ENCODE measurements at regions not wholly inside any gene's neighbourhood (a gene's known extent, or its start where the extent isn't known, plus 50 kb on each side); places are given as distances from the start of the nearest gene placed in this dataset.
"Not testable (repeated sequence)": the region's sequence is repeated elsewhere in the genome, so short reads cannot be mapped to it uniquely, and the experiment has no call there.

GRCh38 chr4:81307991-81308390, 93.0 kb upstream of the PRKG2 start:
- DNase-seq: no peak
- Mint-ChIP-seq H3K4me3 (no peak overlapping the region), H3K4me1 (no peaks in the 10 kb centered on the region), H3K27me3 (peaks cover 0 to 10% of the 10 kb centered on the region in 2 donors), H3K36me3 (no peaks in the 10 kb centered on the region), H3K27ac (no peak overlapping the region), H3K9me3 (peaks cover 0 to 2% (median 0%) of the 10 kb centered on the region in 5 donors)
- ChIA-PET POLR2A (no interaction called here), CTCF (no interaction called here)
- Histone ChIP-seq H3K27ac (ENCODE audit: low read depth, low read length) (no peak overlapping the region), H3K27me3 (ENCODE audit: insufficient read depth, low read length, poor library complexity, severe bottlenecking) (no peaks in the 10 kb centered on the region), H3K4me1 (ENCODE audit: insufficient read depth, low read length) (no peaks in the 10 kb centered on the region), H3K36me3 (ENCODE audit: insufficient read depth, low read length) (no peaks in the 10 kb centered on the region), H3K4me3 (ENCODE audit: low read length) (no peak overlapping the region), H3K9me3 (ENCODE audit: low read length) (no peaks in the 10 kb centered on the region)

DNA sequence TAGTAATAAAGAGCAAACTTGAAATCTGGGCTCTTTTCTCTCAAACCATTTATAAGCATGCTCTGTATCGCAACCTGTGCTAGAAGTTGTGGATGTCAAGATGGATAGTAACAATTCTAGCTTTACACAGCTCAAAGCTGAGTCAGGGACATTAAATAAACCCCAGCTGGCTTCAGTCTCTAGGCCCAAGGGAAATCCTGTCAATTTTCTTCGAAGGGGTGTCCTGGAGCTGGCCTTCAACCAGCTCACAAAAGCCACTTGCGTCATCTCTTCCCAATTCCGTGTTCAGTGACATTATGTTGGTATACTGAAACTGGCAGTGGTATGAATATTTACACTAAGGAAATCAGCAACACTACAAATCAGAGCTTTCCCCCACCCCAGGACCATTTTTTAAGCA, 89.8 kb upstream of the PRKG2 start:
- Histone ChIP-seq H3K27ac (ENCODE audit: low read depth, low read length) (no peak overlapping the region), H3K27me3 (ENCODE audit: insufficient read depth, low read length, poor library complexity, severe bottlenecking) (no peaks in the 10 kb centered on the region), H3K4me1 (ENCODE audit: insufficient read depth, low read length) (no peaks in the 10 kb centered on the region), H3K9me3 (ENCODE audit: low read length) (no peaks in the 10 kb centered on the region), H3K4me3 (ENCODE audit: low read length) (no peak overlapping the region), H3K36me3 (ENCODE audit: insufficient read depth, low read length) (no peaks in the 10 kb centered on the region)
- ChIA-PET CTCF (no interaction called here), POLR2A (no interaction called here)
- Mint-ChIP-seq H3K27me3 (peaks cover 0 to 16% of the 10 kb centered on the region in 2 donors), H3K36me3 (no peaks in the 10 kb centered on the region), H3K9me3 (peaks cover 0 to 2% (median 0%) of the 10 kb centered on the region in 5 donors), H3K27ac (no peak overlapping the region), H3K4me3 (no peak overlapping the region), H3K4me1 (no peaks in the 10 kb centered on the region)
- no peak for DNase-seq

DNA sequence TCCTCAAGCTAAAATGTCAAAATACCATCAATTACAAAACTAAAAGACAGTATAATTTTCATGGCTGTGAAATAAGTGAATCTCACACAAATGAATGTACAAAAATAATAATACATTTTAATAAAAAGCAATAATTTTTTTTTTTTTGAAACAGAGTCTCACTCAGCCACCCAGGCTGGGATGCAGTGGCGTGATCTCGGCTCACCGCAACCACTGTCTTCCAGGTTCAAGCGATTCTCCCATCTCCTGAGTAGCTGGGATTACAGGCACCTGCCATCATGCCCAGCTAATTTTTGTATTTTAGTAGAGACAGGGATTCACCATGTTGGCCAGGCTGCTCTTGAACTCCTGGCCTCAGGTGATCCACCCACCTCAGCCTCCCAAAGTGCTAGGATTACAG, 85.3 kb upstream of the PRKG2 start:
- H3K9me3 ChIP-seq (ENCODE audit: low read length); H3K4me1 Mint-ChIP-seq; POLR2A ChIA-PET; H3K36me3 ChIP-seq (ENCODE audit: insufficient read depth, low read length); DNase-seq; CTCF ChIA-PET; H3K36me3 Mint-ChIP-seq; H3K27me3 ChIP-seq (ENCODE audit: insufficient read depth, low read length, poor library complexity, severe bottlenecking); H3K27ac ChIP-seq (ENCODE audit: low read depth, low read length); H3K4me3 ChIP-seq (ENCODE audit: low read length); H3K4me3 Mint-ChIP-seq; H3K4me1 ChIP-seq (ENCODE audit: insufficient read depth, low read length): not testable (repeated sequence)
- Mint-ChIP-seq H3K27me3 (peaks cover 0 to 16% of the 10 kb centered on the region in 2 donors), H3K27ac (peak overlapping the region in 1 of 8 donors; percentile 34), H3K9me3 (peaks cover 0 to 13% (median 7%) of the 10 kb centered on the region in 5 donors)

GRCh38 chr4:81290813-81291212, 75.8 kb upstream of the PRKG2 start:
- peaks cover 0 to 2% (median 0%) of the 10 kb centered on the region in 5 donors for H3K9me3 Mint-ChIP-seq
- H3K4me3 ChIP-seq (ENCODE audit: low read length): no peak overlapping the region
- no peaks in the 10 kb centered on the region for H3K36me3 Mint-ChIP-seq
- no peak overlapping the region for H3K27ac ChIP-seq (ENCODE audit: low read depth, low read length)
- H3K9me3 ChIP-seq (ENCODE audit: low read length): no peaks in the 10 kb centered on the region
- POLR2A ChIA-PET: no interaction called here
- H3K4me1 Mint-ChIP-seq: no peaks in the 10 kb centered on the region
- peaks cover 0 to 11% of the 10 kb centered on the region in 2 donors for H3K27me3 Mint-ChIP-seq
- no peak overlapping the region for H3K27ac Mint-ChIP-seq
- no peaks in the 10 kb centered on the region for H3K27me3 ChIP-seq (ENCODE audit: insufficient read depth, low read length, poor library complexity, severe bottlenecking)
- H3K4me3 Mint-ChIP-seq: no peak overlapping the region
- no peak for DNase-seq
- no peaks in the 10 kb centered on the region for H3K4me1 ChIP-seq (ENCODE audit: insufficient read depth, low read length)
- no peaks in the 10 kb centered on the region for H3K36me3 ChIP-seq (ENCODE audit: insufficient read depth, low read length)
- CTCF ChIA-PET: no interaction called here

DNA sequence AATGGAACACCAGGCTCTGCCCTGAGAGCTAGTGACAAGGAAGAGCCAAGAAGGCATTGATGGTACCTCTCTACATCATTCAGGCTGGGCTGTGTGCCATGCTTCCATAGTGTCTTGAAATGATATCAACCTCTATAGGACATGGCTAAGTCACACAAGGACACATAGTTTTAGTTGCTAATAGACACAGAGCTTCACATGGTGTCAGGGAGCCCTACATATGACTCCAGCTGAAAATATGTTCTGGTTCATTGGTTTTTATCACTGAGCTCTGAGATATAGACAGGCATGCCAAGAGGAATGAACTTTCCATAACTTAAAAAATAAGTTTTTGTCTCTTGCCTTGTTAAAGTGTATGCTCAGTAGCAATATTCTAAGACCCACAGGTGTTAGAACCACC, 72.1 kb upstream of the PRKG2 start:
- H3K36me3 Mint-ChIP-seq: no peaks in the 10 kb centered on the region
- CTCF ChIA-PET: no interaction called here
- Histone ChIP-seq H3K4me1 (ENCODE audit: insufficient read depth, low read length) (no peaks in the 10 kb centered on the region), H3K9me3 (ENCODE audit: low read length) (no peaks in the 10 kb centered on the region), H3K4me3 (ENCODE audit: low read length) (no peak overlapping the region), H3K27ac (ENCODE audit: low read depth, low read length) (no peak overlapping the region), H3K36me3 (ENCODE audit: insufficient read depth, low read length) (no peaks in the 10 kb centered on the region), H3K27me3 (ENCODE audit: insufficient read depth, low read length, poor library complexity, severe bottlenecking) (no peaks in the 10 kb centered on the region)
- H3K9me3 Mint-ChIP-seq: peaks cover 0 to 2% (median 0%) of the 10 kb centered on the region in 5 donors
- POLR2A ChIA-PET: no interaction called here
- H3K27ac Mint-ChIP-seq: no peak overlapping the region
- H3K4me1 Mint-ChIP-seq: no peaks in the 10 kb centered on the region
- H3K27me3 Mint-ChIP-seq: peaks cover 7 to 17% of the 10 kb centered on the region in 2 donors
- no peak for DNase-seq
- H3K4me3 Mint-ChIP-seq: no peak overlapping the region

- Histone ChIP-seq H3K4me1 (ENCODE audit: insufficient read depth, low read length) (no peaks in the 10 kb centered on the region), H3K9me3 (ENCODE audit: low read length) (no peaks in the 10 kb centered on the region), H3K36me3 (ENCODE audit: insufficient read depth, low read length) (no peaks in the 10 kb centered on the region), H3K27me3 (ENCODE audit: insufficient read depth, low read length, poor library complexity, severe bottlenecking) (no peaks in the 10 kb centered on the region), H3K4me3 (ENCODE audit: low read length) (no peak overlapping the region), H3K27ac (ENCODE audit: low read depth, low read length) (no peak overlapping the region)
- peaks cover 6 to 11% of the 10 kb centered on the region in 2 donors for H3K27me3 Mint-ChIP-seq
- no peak overlapping the region for H3K27ac Mint-ChIP-seq
- DNase-seq: no peak
- no peaks in the 10 kb centered on the region for H3K36me3 Mint-ChIP-seq
- ChIA-PET CTCF (no interaction called here), POLR2A (no interaction called here)
- H3K4me1 Mint-ChIP-seq: no peaks in the 10 kb centered on the region
- H3K4me3 Mint-ChIP-seq: no peak overlapping the region
- peaks cover 0 to 9% (median 0%) of the 10 kb centered on the region in 5 donors for H3K9me3 Mint-ChIP-seq
Observed at GRCh38 chr4:81282131-81282530, 67.1 kb upstream of the PRKG2 start.

- Histone ChIP-seq H3K27me3 (ENCODE audit: insufficient read depth, low read length, poor library complexity, severe bottlenecking) (no peaks in the 10 kb centered on the region), H3K4me1 (ENCODE audit: insufficient read depth, low read length) (no peaks in the 10 kb centered on the region), H3K27ac (ENCODE audit: low read depth, low read length) (no peak overlapping the region), H3K4me3 (ENCODE audit: low read length) (no peak overlapping the region), H3K36me3 (ENCODE audit: insufficient read depth, low read length) (no peaks in the 10 kb centered on the region), H3K9me3 (ENCODE audit: low read length) (no peaks in the 10 kb centered on the region)
- POLR2A ChIA-PET: no interaction called here
- Mint-ChIP-seq H3K27me3 (peaks cover 3 to 7% of the 10 kb centered on the region in 2 donors), H3K9me3 (peaks cover 8 to 15% (median 12%) of the 10 kb centered on the region in 5 donors), H3K4me1 (no peaks in the 10 kb centered on the region), H3K4me3 (no peak overlapping the region), H3K36me3 (peaks cover 0 to 4% (median 0%) of the 10 kb centered on the region in 3 donors), H3K27ac (no peak overlapping the region)
- CTCF ChIA-PET: no interaction called here
- no peak for DNase-seq
Observed at GRCh38 chr4:81274460-81274859, 59.4 kb upstream of the PRKG2 start.

DNA sequence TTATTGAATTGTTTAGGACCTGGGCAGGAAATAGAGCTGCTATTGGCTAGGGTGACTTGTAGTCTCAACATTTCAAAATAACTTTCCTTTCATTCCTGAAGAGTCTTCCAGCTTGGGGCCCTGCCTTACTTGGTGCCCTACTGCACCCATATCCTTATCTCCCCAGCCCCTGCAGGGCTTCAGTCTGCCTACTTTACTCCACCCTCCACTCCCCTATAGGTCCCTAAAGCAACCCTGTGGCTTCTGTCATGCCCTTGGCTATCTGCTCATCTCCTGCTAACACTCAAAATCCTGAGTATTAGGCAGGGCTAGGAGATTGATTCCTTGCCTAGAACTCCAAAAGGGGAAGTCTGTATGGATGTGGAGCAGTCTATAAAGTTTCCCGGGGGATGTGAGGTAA, 57.6 kb upstream of the PRKG2 start:
- no peaks in the 10 kb centered on the region for H3K36me3 ChIP-seq (ENCODE audit: insufficient read depth, low read length)
- DNase-seq: no peak
- Mint-ChIP-seq H3K36me3 (peaks cover 0 to 5% (median 0%) of the 10 kb centered on the region in 3 donors), H3K9me3 (peaks cover 0 to 23% (median 13%) of the 10 kb centered on the region in 5 donors), H3K4me1 (no peaks in the 10 kb centered on the region), H3K4me3 (no peak overlapping the region), H3K27me3 (peaks cover 3% of the 10 kb centered on the region in 2 donors), H3K27ac (no peak overlapping the region)
- ChIA-PET CTCF (no interaction called here), POLR2A (no interaction called here)
- no peak overlapping the region for H3K4me3 ChIP-seq (ENCODE audit: low read length)
- H3K4me1 ChIP-seq (ENCODE audit: insufficient read depth, low read length): no peaks in the 10 kb centered on the region
- H3K27me3 ChIP-seq (ENCODE audit: insufficient read depth, low read length, poor library complexity, severe bottlenecking): no peaks in the 10 kb centered on the region
- H3K27ac ChIP-seq (ENCODE audit: low read depth, low read length): no peak overlapping the region
- H3K9me3 ChIP-seq (ENCODE audit: low read length): no peaks in the 10 kb centered on the region

Data from CD8-positive, alpha-beta memory T cell (primary cell).